Sigmoid colon (tissue), 4 donors: ENCODE measurements at regions not wholly inside any gene's neighbourhood (a gene's known extent, or its start where the extent isn't known, plus 50 kb on each side); places are given as distances from the start of the nearest gene placed in this dataset.

ENCODE experiments used
- EP300 ChIP-seq, 4 donors: sonication (generic); formaldehyde crosslinking; IDR thresholded peaks; one replicate each; pipeline ENCODE4 v1.6.1; 2017; ENCODE audit warnings: antibody characterized with exemption in 4 of 4
- POLR2A ChIP-seq, 2 donors: fragments of 450-650 bp; IDR thresholded peaks; one replicate each; pipeline ENCODE4 v1.6.1; 2016; ENCODE audit warnings: antibody characterized with exemption in 2 of 2, mild to moderate bottlenecking in 2 of 2, moderate library complexity in 2 of 2
- POLR2AphosphoS5 ChIP-seq, 4 donors: sonication (generic); formaldehyde crosslinking; IDR thresholded peaks; one replicate each; pipeline ENCODE4 v1.6.1; 2017; ENCODE audit warnings: antibody characterized with exemption in 4 of 4
- TF ChIP-seq, protein P1 (sequence below), 4 experiments: fragments of 450-650 bp in 3 of 4; fragments of 200-600 bp in 1 of 4; IDR thresholded peaks; one replicate each; pipeline ENCODE4 v1.5.1; 2016 to 2019; ENCODE audit warnings: antibody characterized with exemption in 4 of 4, mild to moderate bottlenecking in 3 of 4, moderate library complexity in 2 of 4

DNA sequence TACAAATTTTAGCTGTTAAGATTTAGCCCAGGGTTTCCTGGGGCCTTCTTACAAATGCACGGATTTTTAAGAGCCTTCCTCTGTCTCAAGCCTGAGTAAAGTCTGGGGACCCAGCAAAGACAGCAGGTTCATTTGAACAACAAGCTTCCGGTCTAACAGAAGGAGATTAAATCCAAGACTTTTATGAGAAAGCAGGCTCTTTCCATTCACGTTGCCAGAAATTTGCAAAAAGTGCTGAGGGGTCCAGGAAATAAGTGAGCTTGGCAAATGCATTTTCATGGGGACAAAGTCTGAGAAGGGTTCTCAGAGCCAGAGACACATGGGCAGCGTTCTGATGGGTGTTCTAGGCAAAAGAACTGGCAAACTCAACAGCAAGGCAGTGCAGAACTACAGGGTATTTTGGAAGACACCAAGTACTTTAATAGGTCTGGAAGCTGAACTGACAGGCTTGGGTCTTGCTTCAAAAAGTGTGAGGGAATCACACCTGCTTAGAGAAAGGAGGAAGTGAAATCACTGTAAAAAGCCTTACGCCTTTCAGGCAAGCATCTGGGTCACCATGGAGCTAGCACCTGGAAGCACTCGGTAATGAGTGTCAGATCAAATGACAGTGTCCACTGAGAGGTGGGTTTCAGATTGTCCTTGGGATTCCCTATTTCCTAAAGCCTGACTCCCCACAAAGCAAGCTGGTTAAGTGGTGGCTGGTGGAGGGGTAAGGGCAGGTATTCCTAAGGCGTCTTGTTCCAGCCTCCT is 115.8 kb upstream of the ARHGEF3 start:
- TF ChIP-seq, protein P1, sequence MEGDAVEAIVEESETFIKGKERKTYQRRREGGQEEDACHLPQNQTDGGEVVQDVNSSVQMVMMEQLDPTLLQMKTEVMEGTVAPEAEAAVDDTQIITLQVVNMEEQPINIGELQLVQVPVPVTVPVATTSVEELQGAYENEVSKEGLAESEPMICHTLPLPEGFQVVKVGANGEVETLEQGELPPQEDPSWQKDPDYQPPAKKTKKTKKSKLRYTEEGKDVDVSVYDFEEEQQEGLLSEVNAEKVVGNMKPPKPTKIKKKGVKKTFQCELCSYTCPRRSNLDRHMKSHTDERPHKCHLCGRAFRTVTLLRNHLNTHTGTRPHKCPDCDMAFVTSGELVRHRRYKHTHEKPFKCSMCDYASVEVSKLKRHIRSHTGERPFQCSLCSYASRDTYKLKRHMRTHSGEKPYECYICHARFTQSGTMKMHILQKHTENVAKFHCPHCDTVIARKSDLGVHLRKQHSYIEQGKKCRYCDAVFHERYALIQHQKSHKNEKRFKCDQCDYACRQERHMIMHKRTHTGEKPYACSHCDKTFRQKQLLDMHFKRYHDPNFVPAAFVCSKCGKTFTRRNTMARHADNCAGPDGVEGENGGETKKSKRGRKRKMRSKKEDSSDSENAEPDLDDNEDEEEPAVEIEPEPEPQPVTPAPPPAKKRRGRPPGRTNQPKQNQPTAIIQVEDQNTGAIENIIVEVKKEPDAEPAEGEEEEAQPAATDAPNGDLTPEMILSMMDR (IDR thresholded peaks at IDR 0.05): no peak
- TF ChIP-seq POLR2A (IDR thresholded peaks at IDR 0.05) (no peak), POLR2AphosphoS5 (IDR thresholded peaks at IDR 0.05) (no peak), EP300 (IDR thresholded peaks at IDR 0.05) (no peak)
